ENCODE measurements at regions not wholly inside any gene's neighbourhood (a gene's known extent, or its start where the extent isn't known, plus 50 kb on each side); places are given as distances from the start of the nearest gene placed in this dataset.

DNA sequence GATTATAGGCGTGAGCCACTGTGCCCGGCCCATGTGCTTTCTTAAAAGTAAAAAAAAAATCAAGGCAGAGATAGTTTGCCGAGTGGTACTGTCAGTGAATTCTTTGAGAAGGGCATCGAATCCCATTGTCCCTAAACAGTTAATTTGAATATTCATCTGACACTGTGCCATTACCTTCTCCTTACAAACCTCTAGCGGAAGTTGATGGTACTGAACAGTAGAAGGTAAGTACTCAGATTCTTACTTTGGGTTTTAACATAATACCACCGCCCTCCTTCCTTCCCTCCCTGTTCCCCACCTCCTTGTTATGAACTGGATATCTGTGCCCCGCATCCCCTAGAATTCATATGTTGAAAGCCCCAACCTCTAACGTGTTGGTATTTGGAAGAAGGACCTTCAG is 58.2 kb upstream of the CLMP start:
- Histone ChIP-seq H3K36me3 (replicated peaks in 1 of 2; ENCODE audit: control insufficient read depth in 2 of 2, insufficient read depth in 2 of 2, low read length in 2 of 2) (no peaks in the 10 kb centered on the region), H2BK12ac (ENCODE audit: low read length) (no peak overlapping the region), H4K91ac (ENCODE audit: low read depth, low read length, poor library complexity) (no peak overlapping the region), H3K23ac (ENCODE audit: low read depth, low read length, poor library complexity) (no peak overlapping the region), H4K8ac (ENCODE audit: low read depth, low read length) (no peak overlapping the region), H3K4me1 (ENCODE audit: control insufficient read depth in 2 of 2, insufficient read depth in 1 of 2, low read depth in 1 of 2, low read length in 2 of 2) (peaks cover 12 to 16% of the 10 kb centered on the region in 2 donors), H2AK5ac (ENCODE audit: low read depth, low read length) (no peak overlapping the region), H3K27ac (replicated peaks; ENCODE audit: low read length) (no peak overlapping the region), H3K4me3 (ENCODE audit: low read length in 2 of 2) (no peak overlapping the region), H2BK15ac (ENCODE audit: low read length) (no peak overlapping the region), H3K18ac (ENCODE audit: low read length) (no peak overlapping the region), H3K4ac (ENCODE audit: low read length) (no peak overlapping the region), H2BK5ac (ENCODE audit: low read length) (no peak overlapping the region), H3K79me1 (ENCODE audit: low read depth, low read length) (no peaks in the 10 kb centered on the region), H3K27me3 (ENCODE audit: control insufficient read depth in 3 of 3, insufficient read depth in 3 of 3, low read depth in 1 of 3, low read length in 3 of 3) (peaks cover 0 to 2% (median 0%) of the 10 kb centered on the region in 3 experiments), H3K4me2 (ENCODE audit: insufficient read depth, low read length, poor library complexity, severe bottlenecking) (no peak overlapping the region), H2BK120ac (ENCODE audit: low read depth, low read length) (no peak overlapping the region), H3K9me3 (replicated peaks in 1 of 2; ENCODE audit: control insufficient read depth in 2 of 2, insufficient read depth in 1 of 2, low read depth in 1 of 2, low read length in 2 of 2) (peaks cover 0 to 5% of the 10 kb centered on the region in 2 donors), H3K14ac (ENCODE audit: low read length) (no peak overlapping the region), H3K9ac (ENCODE audit: low read depth, low read length, poor library complexity) (no peak overlapping the region), H2AFZ (ENCODE audit: low read length) (no peak overlapping the region)
- no CpG with 5 or more reads among the region's 8 CpGs for WGBS, 2 donors (ENCODE audit: extremely low coverage in 2 of 2, insufficient read length in 2 of 2, insufficient replicate concordance in 1 of 2)
- no peak for DNase-seq (ENCODE audit: low spot score)

DNA sequence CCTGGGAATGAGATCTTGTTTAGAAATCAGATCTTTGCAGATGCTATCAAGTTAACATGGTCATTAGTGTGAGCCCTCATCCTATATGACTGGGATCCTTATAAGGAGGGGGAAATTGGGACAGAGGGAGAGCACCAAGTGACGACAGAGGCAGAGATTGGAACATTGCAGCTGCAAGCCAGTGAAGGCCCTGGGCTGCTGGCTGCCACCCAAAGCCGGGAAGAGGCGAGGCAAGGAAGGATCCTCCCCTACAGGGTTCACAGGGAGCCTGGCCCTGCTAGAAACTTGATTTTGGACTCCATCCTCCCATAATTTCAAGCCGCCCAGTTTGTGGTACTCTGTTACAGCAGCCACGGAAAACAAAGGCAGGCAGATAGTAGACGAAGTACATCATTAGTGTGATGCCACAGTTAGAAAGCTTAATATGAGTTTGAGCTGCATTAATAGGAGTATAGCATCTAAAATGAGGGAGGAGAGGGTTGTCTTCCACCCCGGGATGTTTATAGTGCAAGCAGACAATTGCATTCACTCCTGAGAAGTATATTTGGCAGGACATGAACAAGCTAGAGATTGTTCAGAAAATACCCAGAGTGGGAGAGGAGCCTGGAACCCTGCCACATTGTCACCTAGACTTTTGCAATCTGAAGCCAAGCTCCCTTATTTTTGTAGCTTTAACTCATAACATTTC is 56.8 kb upstream of the CLMP start:
- WGBS, 2 donors (ENCODE audit: extremely low coverage in 2 of 2, insufficient read length in 2 of 2, insufficient replicate concordance in 1 of 2), result no CpG with 5 or more reads among the region's 7 CpGs
- Histone ChIP-seq H3K9me3 (replicated peaks in 1 of 2; ENCODE audit: control insufficient read depth in 2 of 2, insufficient read depth in 1 of 2, low read depth in 1 of 2, low read length in 2 of 2) (peaks cover 0 to 2% of the 10 kb centered on the region in 2 donors), H3K18ac (ENCODE audit: low read length) (no peak overlapping the region), H3K9ac (ENCODE audit: low read depth, low read length, poor library complexity) (no peak overlapping the region), H3K14ac (ENCODE audit: low read length) (no peak overlapping the region), H3K4me2 (ENCODE audit: insufficient read depth, low read length, poor library complexity, severe bottlenecking) (no peak overlapping the region), H3K27me3 (ENCODE audit: control insufficient read depth in 3 of 3, insufficient read depth in 3 of 3, low read depth in 1 of 3, low read length in 3 of 3) (peaks cover 0 to 2% (median 0%) of the 10 kb centered on the region in 3 experiments), H3K27ac (replicated peaks; ENCODE audit: low read length) (no peak overlapping the region), H4K91ac (ENCODE audit: low read depth, low read length, poor library complexity) (no peak overlapping the region), H3K4me3 (ENCODE audit: low read length in 2 of 2) (no peak overlapping the region), H2BK12ac (ENCODE audit: low read length) (no peak overlapping the region), H2BK120ac (ENCODE audit: low read depth, low read length) (no peak overlapping the region), H3K4ac (ENCODE audit: low read length) (no peak overlapping the region), H2AFZ (ENCODE audit: low read length) (no peak overlapping the region), H3K4me1 (ENCODE audit: control insufficient read depth in 2 of 2, insufficient read depth in 1 of 2, low read depth in 1 of 2, low read length in 2 of 2) (peaks cover 16 to 18% of the 10 kb centered on the region in 2 donors), H3K79me1 (ENCODE audit: low read depth, low read length) (no peaks in the 10 kb centered on the region), H3K36me3 (replicated peaks in 1 of 2; ENCODE audit: control insufficient read depth in 2 of 2, insufficient read depth in 2 of 2, low read length in 2 of 2) (no peaks in the 10 kb centered on the region), H4K8ac (ENCODE audit: low read depth, low read length) (no peak overlapping the region), H2AK5ac (ENCODE audit: low read depth, low read length) (no peak overlapping the region), H2BK15ac (ENCODE audit: low read length) (no peak overlapping the region), H2BK5ac (ENCODE audit: low read length) (no peak overlapping the region), H3K23ac (ENCODE audit: low read depth, low read length, poor library complexity) (no peak overlapping the region)
- DNase-seq (ENCODE audit: low spot score), result no peak

DNA sequence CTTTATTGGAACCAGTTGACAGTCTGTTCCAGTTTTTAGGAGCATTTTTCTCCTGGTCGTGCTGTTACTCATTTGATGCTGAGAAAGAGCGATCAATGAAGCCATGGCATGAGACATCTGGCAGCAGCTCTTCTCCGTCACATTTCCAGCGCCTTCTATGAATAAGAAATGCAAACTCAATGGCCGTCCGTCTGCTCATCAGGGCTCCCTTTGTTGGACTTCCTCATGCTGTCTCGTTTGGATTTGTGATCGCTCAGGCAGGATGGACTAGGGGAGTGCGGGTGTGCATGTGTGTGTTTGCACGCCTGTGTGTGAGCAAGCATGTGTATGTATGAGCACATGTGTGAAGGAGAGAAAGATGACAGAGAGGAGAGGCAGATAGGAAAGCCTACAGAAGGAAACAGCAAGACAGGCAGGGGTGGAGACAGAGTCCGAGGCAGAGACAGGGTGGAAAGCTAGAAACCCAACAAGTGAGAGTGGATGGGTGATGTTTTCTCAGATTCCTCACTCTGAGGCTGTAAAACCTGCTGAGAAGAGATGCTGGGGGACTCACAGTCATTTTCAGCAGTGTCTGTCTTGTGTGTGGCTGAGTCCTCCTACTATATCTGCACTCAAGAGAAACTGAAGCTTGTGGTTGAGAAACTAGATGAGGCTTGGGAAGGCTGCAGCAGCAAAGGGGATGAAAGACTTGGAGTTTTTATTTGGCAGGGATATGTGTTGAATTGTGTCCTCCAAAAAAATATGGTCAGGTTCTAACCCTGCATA is 56.0 kb upstream of the CLMP start:
- peaks cover 0 to 2% of the 10 kb centered on the region in 2 donors for H3K9me3 ChIP-seq (replicated peaks in 1 of 2; ENCODE audit: control insufficient read depth in 2 of 2, insufficient read depth in 1 of 2, low read depth in 1 of 2, low read length in 2 of 2)
- no peaks in the 10 kb centered on the region for H3K79me1 ChIP-seq (ENCODE audit: low read depth, low read length)
- no peak overlapping the region for H2BK120ac ChIP-seq (ENCODE audit: low read depth, low read length)
- no peak overlapping the region for H4K8ac ChIP-seq (ENCODE audit: low read depth, low read length)
- no peak overlapping the region for H4K91ac ChIP-seq (ENCODE audit: low read depth, low read length, poor library complexity)
- H3K18ac ChIP-seq (ENCODE audit: low read length), result peak overlapping the region; percentile 15
- H3K23ac ChIP-seq (ENCODE audit: low read depth, low read length, poor library complexity), result no peak overlapping the region
- H3K4me1 ChIP-seq (ENCODE audit: control insufficient read depth in 2 of 2, insufficient read depth in 1 of 2, low read depth in 1 of 2, low read length in 2 of 2), result peaks cover 10 to 12% of the 10 kb centered on the region in 2 donors
- WGBS, 2 donors (ENCODE audit: extremely low coverage in 2 of 2, insufficient read length in 2 of 2, insufficient replicate concordance in 1 of 2), result no CpG with 5 or more reads among the region's 11 CpGs
- H3K9ac ChIP-seq (ENCODE audit: low read depth, low read length, poor library complexity), result no peak overlapping the region
- H3K14ac ChIP-seq (ENCODE audit: low read length), result peak overlapping the region; percentile 32
- no peak overlapping the region for H3K4me3 ChIP-seq (ENCODE audit: low read length in 2 of 2)
- no peak overlapping the region for H3K27ac ChIP-seq (replicated peaks; ENCODE audit: low read length)
- no peak for DNase-seq (ENCODE audit: low spot score)
- peak overlapping the region; percentile 60 for H2AFZ ChIP-seq (ENCODE audit: low read length)
- H2BK12ac ChIP-seq (ENCODE audit: low read length), result no peak overlapping the region
- no peak overlapping the region for H3K4ac ChIP-seq (ENCODE audit: low read length)
- peaks cover 0 to 2% (median 0%) of the 10 kb centered on the region in 3 experiments for H3K27me3 ChIP-seq (ENCODE audit: control insufficient read depth in 3 of 3, insufficient read depth in 3 of 3, low read depth in 1 of 3, low read length in 3 of 3)
- H2BK15ac ChIP-seq (ENCODE audit: low read length), result no peak overlapping the region
- H3K36me3 ChIP-seq (replicated peaks in 1 of 2; ENCODE audit: control insufficient read depth in 2 of 2, insufficient read depth in 2 of 2, low read length in 2 of 2), result no peaks in the 10 kb centered on the region
- H2BK5ac ChIP-seq (ENCODE audit: low read length), result no peak overlapping the region
- no peak overlapping the region for H3K4me2 ChIP-seq (ENCODE audit: insufficient read depth, low read length, poor library complexity, severe bottlenecking)
- H2AK5ac ChIP-seq (ENCODE audit: low read depth, low read length), result no peak overlapping the region

DNA sequence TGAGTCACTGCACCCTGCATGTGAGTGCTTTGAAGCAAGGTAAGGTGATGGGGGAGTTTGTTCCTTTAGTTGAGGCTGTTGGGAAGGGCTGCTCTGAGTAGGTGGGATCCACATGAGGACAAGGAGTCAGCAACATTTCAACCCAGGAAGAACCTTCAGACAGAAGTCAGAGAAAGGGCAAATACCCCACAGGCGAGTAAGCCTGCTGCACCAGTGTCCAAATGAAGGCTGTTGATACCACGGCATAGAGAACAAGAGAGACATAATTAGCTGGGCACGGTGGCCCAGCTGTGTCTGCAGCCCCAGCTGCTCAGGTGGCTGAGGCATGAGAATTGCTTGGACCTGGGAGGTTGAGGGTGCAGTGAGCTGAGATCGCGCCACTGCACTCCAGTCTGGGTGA is 54.3 kb upstream of the CLMP start:
- no peak overlapping the region for H4K91ac ChIP-seq (ENCODE audit: low read depth, low read length, poor library complexity)
- no peak overlapping the region for H3K14ac ChIP-seq (ENCODE audit: low read length)
- DNase-seq (ENCODE audit: low spot score), result no peak
- H3K27ac ChIP-seq (replicated peaks; ENCODE audit: low read length), result no peak overlapping the region
- no peak overlapping the region for H3K4me3 ChIP-seq (ENCODE audit: low read length in 2 of 2)
- no CpG with 5 or more reads among the region's 5 CpGs for WGBS, 2 donors (ENCODE audit: extremely low coverage in 2 of 2, insufficient read length in 2 of 2, insufficient replicate concordance in 1 of 2)
- no peak overlapping the region for H3K4ac ChIP-seq (ENCODE audit: low read length)
- no peak overlapping the region for H2BK5ac ChIP-seq (ENCODE audit: low read length)
- H2AFZ ChIP-seq (ENCODE audit: low read length), result no peak overlapping the region
- no peaks in the 10 kb centered on the region for H3K36me3 ChIP-seq (replicated peaks in 1 of 2; ENCODE audit: control insufficient read depth in 2 of 2, insufficient read depth in 2 of 2, low read length in 2 of 2)
- no peak overlapping the region for H3K18ac ChIP-seq (ENCODE audit: low read length)
- H3K79me1 ChIP-seq (ENCODE audit: low read depth, low read length), result no peaks in the 10 kb centered on the region
- no peaks in the 10 kb centered on the region for H3K27me3 ChIP-seq (ENCODE audit: control insufficient read depth in 3 of 3, insufficient read depth in 3 of 3, low read depth in 1 of 3, low read length in 3 of 3)
- H2BK15ac ChIP-seq (ENCODE audit: low read length), result no peak overlapping the region
- H3K23ac ChIP-seq (ENCODE audit: low read depth, low read length, poor library complexity), result no peak overlapping the region
- H2BK12ac ChIP-seq (ENCODE audit: low read length), result no peak overlapping the region
- no peaks in the 10 kb centered on the region for H3K9me3 ChIP-seq (replicated peaks in 1 of 2; ENCODE audit: control insufficient read depth in 2 of 2, insufficient read depth in 1 of 2, low read depth in 1 of 2, low read length in 2 of 2)
- H3K4me2 ChIP-seq (ENCODE audit: insufficient read depth, low read length, poor library complexity, severe bottlenecking), result no peak overlapping the region
- peak overlapping the region; percentile 30 for H3K9ac ChIP-seq (ENCODE audit: low read depth, low read length, poor library complexity)
- H4K8ac ChIP-seq (ENCODE audit: low read depth, low read length), result no peak overlapping the region
- no peak overlapping the region for H2BK120ac ChIP-seq (ENCODE audit: low read depth, low read length)
- H3K4me1 ChIP-seq (ENCODE audit: control insufficient read depth in 2 of 2, insufficient read depth in 1 of 2, low read depth in 1 of 2, low read length in 2 of 2), result peaks cover 6 to 7% of the 10 kb centered on the region in 2 donors
- H2AK5ac ChIP-seq (ENCODE audit: low read depth, low read length), result no peak overlapping the region

Data from neuronal stem cell (in vitro differentiated cells).